IPS-20b (cell line): ENCODE measurements at regions not wholly inside any gene's neighbourhood (a gene's known extent, or its start where the extent isn't known, plus 50 kb on each side); places are given as distances from the start of the nearest gene placed in this dataset.
A peak's percentile ranks its signal among the peaks of the same experiment; 100 is the strongest.
"Not testable (repeated sequence)": the region's sequence is repeated elsewhere in the genome, so short reads cannot be mapped to it uniquely, and the experiment has no call there.

Experiments
- H3K27ac ChIP-seq: one replicate; pipeline ENCODE4 v1.5.1; 2013; ENCODE audit warnings: low read length
- H3K27me3 ChIP-seq: 2 replicates; pipeline ENCODE4 v1.6.1; 2013; ENCODE audit warnings: mild to moderate bottlenecking, low read length, inconsistent platforms; ENCODE audit not compliant: insufficient read depth
- H3K36me3 ChIP-seq: 2 replicates; pipeline ENCODE4 v1.6.1; 2013; ENCODE audit warnings: low read depth, mild to moderate bottlenecking, inconsistent platforms, low read length, moderate library complexity; ENCODE audit not compliant: insufficient read depth
- H3K4me1 ChIP-seq: 2 replicates; pipeline ENCODE4 v1.6.1; 2013; ENCODE audit warnings: mild to moderate bottlenecking, control low read depth, inconsistent platforms, low read length, moderate library complexity; ENCODE audit not compliant: insufficient read depth
- H3K4me3 ChIP-seq: 2 replicates; pipeline ENCODE4 v1.5.1; 2013; ENCODE audit warnings: mild to moderate bottlenecking, low read length, inconsistent platforms
- H3K9ac ChIP-seq: 2 replicates; pipeline ENCODE4 v1.6.1; 2013; ENCODE audit warnings: low read depth, mild to moderate bottlenecking, inconsistent platforms, low read length, moderate library complexity
- H3K9me3 ChIP-seq: 2 replicates; pipeline ENCODE4 v1.6.1; 2013; ENCODE audit warnings: mild to moderate bottlenecking, low read depth, low read length, inconsistent platforms; ENCODE audit not compliant: insufficient read depth

- H3K36me3 ChIP-seq, H3K4me1 ChIP-seq, H3K27ac ChIP-seq, H3K27me3 ChIP-seq, H3K9ac ChIP-seq, H3K4me3 ChIP-seq, H3K9me3 ChIP-seq: not testable (repeated sequence)
Observed at GRCh38 chr3:48101301-48101650, 85.1 kb upstream of the MAP4 start.

- H3K36me3 ChIP-seq = no peaks in the 10 kb centered on the region
- H3K9ac ChIP-seq = no peak overlapping the region
- H3K4me3 ChIP-seq = no peak overlapping the region
- no peaks in the 10 kb centered on the region for H3K27me3 ChIP-seq
- no peaks in the 10 kb centered on the region for H3K9me3 ChIP-seq
- peaks cover 7% of the 10 kb centered on the region for H3K4me1 ChIP-seq
- no peak overlapping the region for H3K27ac ChIP-seq
Observed at GRCh38 chr3:48092270-48092669, 76.1 kb upstream of the MAP4 start.

GRCh38 chr3:48090166-48090939 lies 74.1 kb upstream of the MAP4 start:
- no peaks in the 10 kb centered on the region for H3K36me3 ChIP-seq
- H3K27ac ChIP-seq = no peak overlapping the region
- H3K9me3 ChIP-seq = no peaks in the 10 kb centered on the region
- H3K9ac ChIP-seq = peak overlapping the region; percentile 93; the same call in 1 of the 2 replicates
- H3K27me3 ChIP-seq = no peaks in the 10 kb centered on the region
- peaks cover 9% of the 10 kb centered on the region for H3K4me1 ChIP-seq
- peak overlapping the region; percentile 85; the same call in 1 of the 2 replicates for H3K4me3 ChIP-seq

GRCh38 chr3:48088749-48089466 lies 72.7 kb upstream of the MAP4 start:
- H3K36me3 ChIP-seq = 0 out of 2 replicates have a peak, but pooled peaks cover 3% of the 10 kb centered on the region
- H3K27me3 ChIP-seq = no peaks in the 10 kb centered on the region
- no peaks in the 10 kb centered on the region for H3K9me3 ChIP-seq
- peaks cover 9% of the 10 kb centered on the region for H3K4me1 ChIP-seq
- H3K9ac ChIP-seq = peak overlapping the region; percentile 95
- H3K4me3 ChIP-seq = peak overlapping the region; percentile 85
- H3K27ac ChIP-seq = peak overlapping the region; percentile 67

- Histone ChIP-seq H3K9ac (peak overlapping the region; percentile 95), H3K36me3 (0 out of 2 replicates have a peak, but pooled peaks cover 3% of the 10 kb centered on the region), H3K27ac (peak overlapping the region; percentile 3), H3K4me3 (peak overlapping the region; percentile 85), H3K4me1 (peaks cover 9% of the 10 kb centered on the region), H3K9me3 (no peaks in the 10 kb centered on the region), H3K27me3 (no peaks in the 10 kb centered on the region)
Observed at GRCh38 chr3:48088056-48088748, 72.0 kb upstream of the MAP4 start.

- Histone ChIP-seq H3K27ac (no peak overlapping the region), H3K4me1 (peaks cover 9% of the 10 kb centered on the region), H3K9ac (peak overlapping the region; percentile 95; the same call in 1 of the 2 replicates), H3K27me3 (no peaks in the 10 kb centered on the region), H3K9me3 (no peaks in the 10 kb centered on the region), H3K36me3 (0 out of 2 replicates have a peak, but pooled peaks cover 3% of the 10 kb centered on the region), H3K4me3 (peak overlapping the region; percentile 85; the same call in 1 of the 2 replicates)
Observed at GRCh38 chr3:48086705-48087104, 70.5 kb upstream of the MAP4 start.

GRCh38 chr3:48084929-48085328 lies 68.7 kb upstream of the MAP4 start:
- H3K4me3 ChIP-seq = no peak overlapping the region
- no peak overlapping the region for H3K27ac ChIP-seq
- peaks cover 4% of the 10 kb centered on the region for H3K4me1 ChIP-seq
- 0 out of 2 replicates have a peak, but pooled peaks cover 3% of the 10 kb centered on the region for H3K36me3 ChIP-seq
- H3K27me3 ChIP-seq = no peaks in the 10 kb centered on the region
- H3K9me3 ChIP-seq = no peaks in the 10 kb centered on the region
- H3K9ac ChIP-seq = no peak overlapping the region

GRCh38 chr3:48084170-48084569 lies 68.0 kb upstream of the MAP4 start:
- Histone ChIP-seq H3K4me3 (no peak overlapping the region), H3K27ac (no peak overlapping the region), H3K36me3 (0 out of 2 replicates have a peak, but pooled peaks cover 3% of the 10 kb centered on the region), H3K27me3 (no peaks in the 10 kb centered on the region), H3K9me3 (no peaks in the 10 kb centered on the region), H3K9ac (no peak overlapping the region), H3K4me1 (0 out of 2 replicates have a peak, but pooled peaks cover 2% of the 10 kb centered on the region)

- H3K9ac ChIP-seq = no peak overlapping the region
- H3K36me3 ChIP-seq = 0 out of 2 replicates have a peak, but pooled peaks cover 3% of the 10 kb centered on the region
- H3K27me3 ChIP-seq = no peaks in the 10 kb centered on the region
- H3K27ac ChIP-seq = no peak overlapping the region
- 0 out of 2 replicates have a peak, but pooled peaks cover 2% of the 10 kb centered on the region for H3K4me1 ChIP-seq
- H3K4me3 ChIP-seq = no peak overlapping the region
- H3K9me3 ChIP-seq = no peaks in the 10 kb centered on the region
Observed at GRCh38 chr3:48082580-48083184, 66.5 kb upstream of the MAP4 start.

GRCh38 chr3:48077815-48078214 lies 61.6 kb upstream of the MAP4 start:
- Histone ChIP-seq H3K4me1 (no peaks in the 10 kb centered on the region), H3K36me3 (no peaks in the 10 kb centered on the region)

GRCh38 chr3:48070030-48070429 lies 53.8 kb upstream of the MAP4 start:
- Histone ChIP-seq H3K9ac (no peak overlapping the region), H3K4me1 (no peaks in the 10 kb centered on the region), H3K9me3 (no peaks in the 10 kb centered on the region), H3K27ac (no peak overlapping the region), H3K4me3 (no peak overlapping the region), H3K27me3 (no peaks in the 10 kb centered on the region), H3K36me3 (no peaks in the 10 kb centered on the region)

More at GRCh38 chr3:48077815-48078214, 61.6 kb upstream of the MAP4 start:
- H3K4me3 ChIP-seq = no peak overlapping the region
- H3K9me3 ChIP-seq = no peaks in the 10 kb centered on the region
- H3K9ac ChIP-seq = no peak overlapping the region
- H3K27ac ChIP-seq = no peak overlapping the region
- no peaks in the 10 kb centered on the region for H3K27me3 ChIP-seq
